CD4-positive, alpha-beta T cell treated with Interleukin-4 for 1 hour (primary cell): ENCODE measurements at regions not wholly inside any gene's neighbourhood (a gene's known extent, or its start where the extent isn't known, plus 50 kb on each side); places are given as distances from the start of the nearest gene placed in this dataset.
"Not testable (repeated sequence)": the region's sequence is repeated elsewhere in the genome, so short reads cannot be mapped to it uniquely, and the experiment has no call there.

Source experiments
- DNase-seq, 2 donors: peaks; one replicate each; pipeline ENCODE4 v3.0.0-alpha.2; 2020 to 2022

GRCh38 chr7:138378741-138379559 is 81.1 kb upstream of the TRIM24 start:
- no peak for DNase-seq

GRCh38 chr7:138382862-138383565 is 77.0 kb upstream of the TRIM24 start:
- no peak for DNase-seq

- DNase-seq, result no peak
These were observed 73.2 kb upstream of the TRIM24 start for GRCh38 chr7:138386821-138387220.

- DNase-seq, result no peak
These were observed 72.1 kb upstream of the TRIM24 start for GRCh38 chr7:138387755-138388475.

GRCh38 chr7:138388673-138389491 is 71.2 kb upstream of the TRIM24 start:
- DNase-seq, result no peak

- DNase-seq, result no peak
These were observed 64.3 kb upstream of the TRIM24 start for GRCh38 chr7:138395763-138396162.

GRCh38 chr7:138396251-138397070 is 63.6 kb upstream of the TRIM24 start:
- no peak for DNase-seq

- not testable (repeated sequence) for DNase-seq
These were observed 63.0 kb upstream of the TRIM24 start for GRCh38 chr7:138397071-138397433.

- DNase-seq, result no peak
These were observed 61.2 kb upstream of the TRIM24 start for GRCh38 chr7:138398857-138399256.

- no peak for DNase-seq
These were observed 59.6 kb upstream of the TRIM24 start for GRCh38 chr7:138400400-138400886.

GRCh38 chr7:138402749-138403148 is 57.3 kb upstream of the TRIM24 start:
- DNase-seq, result no peak

GRCh38 chr7:138405496-138405895 is 54.6 kb upstream of the TRIM24 start:
- no peak for DNase-seq

GRCh38 chr7:138407792-138408191 is 52.3 kb upstream of the TRIM24 start:
- no peak for DNase-seq
